ENCODE measurements at regions not wholly inside any gene's neighbourhood (a gene's known extent, or its start where the extent isn't known, plus 50 kb on each side); places are given as distances from the start of the nearest gene placed in this dataset.

GRCh38 chrX:146041741-146042140, 224.1 kb downstream of the SLITRK2 start:
- no peak for TF ChIP-seq FOSL2 (IDR thresholded peaks at IDR 0.05)
- no peak for TF ChIP-seq FOSL2 (CRISPR knock-in tag; IDR thresholded peaks at IDR 0.05)
- TF ChIP-seq CTCF (IDR thresholded peaks at IDR 0.05): no peak
- TF ChIP-seq POLR2A (IDR thresholded peaks at IDR 0.05; ENCODE audit: low read length): no peak
- no peak for TF ChIP-seq REST (IDR thresholded peaks at IDR 0.05)
- no peak for TF ChIP-seq RFX5 (IDR thresholded peaks at IDR 0.05)
- TF ChIP-seq RARB (CRISPR knock-in tag; IDR thresholded peaks at IDR 0.05): no peak
- no peak for TF ChIP-seq EP300 (IDR thresholded peaks at IDR 0.05)

All from A549 (cell line).